ENCODE measurements at regions not wholly inside any gene's neighbourhood (a gene's known extent, or its start where the extent isn't known, plus 50 kb on each side); places are given as distances from the start of the nearest gene placed in this dataset.

GRCh38 chr9:134994926-134995791 lies 77.4 kb upstream of the FCN1 start:
- Mint-ChIP-seq H3K36me3 (ENCODE audit: unreplicated experiment) (no peaks in the 10 kb centered on the region), H3K27ac (ENCODE audit: unreplicated experiment) (no peak overlapping the region), H3K4me3 (ENCODE audit: unreplicated experiment) (no peak overlapping the region), H3K27me3 (ENCODE audit: unreplicated experiment) (no peaks in the 10 kb centered on the region), H3K9me3 (ENCODE audit: unreplicated experiment) (peaks cover 22% of the 10 kb centered on the region), H3K4me1 (ENCODE audit: unreplicated experiment) (no peaks in the 10 kb centered on the region)
- TF ChIP-seq CTCF (IDR thresholded peaks at IDR 0.05): no peak
- no peak for DNase-seq (ENCODE audit: extremely low spot score, unreplicated experiment)

- no peak overlapping the region for H3K27ac Mint-ChIP-seq (ENCODE audit: unreplicated experiment)
- no peaks in the 10 kb centered on the region for H3K4me1 Mint-ChIP-seq (ENCODE audit: unreplicated experiment)
These were observed 78.0 kb upstream of the FCN1 start for GRCh38 chr9:134995792-134996120.

GRCh38 chr9:134996591-134997530 lies 79.1 kb upstream of the FCN1 start:
- Mint-ChIP-seq H3K36me3 (ENCODE audit: unreplicated experiment) (no peaks in the 10 kb centered on the region), H3K9me3 (ENCODE audit: unreplicated experiment) (peaks cover 32% of the 10 kb centered on the region), H3K27me3 (ENCODE audit: unreplicated experiment) (no peaks in the 10 kb centered on the region), H3K4me1 (ENCODE audit: unreplicated experiment) (no peaks in the 10 kb centered on the region), H3K4me3 (ENCODE audit: unreplicated experiment) (no peak overlapping the region), H3K27ac (ENCODE audit: unreplicated experiment) (no peak overlapping the region)
- DNase-seq (ENCODE audit: extremely low spot score, unreplicated experiment): no peak
- TF ChIP-seq CTCF (IDR thresholded peaks at IDR 0.05): no peak

More at GRCh38 chr9:134995792-134996120, 78.0 kb upstream of the FCN1 start:
- Mint-ChIP-seq H3K36me3 (ENCODE audit: unreplicated experiment) (no peaks in the 10 kb centered on the region), H3K9me3 (ENCODE audit: unreplicated experiment) (peaks cover 28% of the 10 kb centered on the region), H3K27me3 (ENCODE audit: unreplicated experiment) (no peaks in the 10 kb centered on the region), H3K4me3 (ENCODE audit: unreplicated experiment) (no peak overlapping the region)
- DNase-seq (ENCODE audit: extremely low spot score, unreplicated experiment): no peak
- no peak for TF ChIP-seq CTCF (IDR thresholded peaks at IDR 0.05)

- Mint-ChIP-seq H3K27ac (ENCODE audit: unreplicated experiment) (no peak overlapping the region), H3K4me1 (ENCODE audit: unreplicated experiment) (no peaks in the 10 kb centered on the region), H3K27me3 (ENCODE audit: unreplicated experiment) (no peaks in the 10 kb centered on the region), H3K4me3 (ENCODE audit: unreplicated experiment) (no peak overlapping the region), H3K36me3 (ENCODE audit: unreplicated experiment) (no peaks in the 10 kb centered on the region), H3K9me3 (ENCODE audit: unreplicated experiment) (peaks cover 38% of the 10 kb centered on the region)
- no peak for TF ChIP-seq CTCF (IDR thresholded peaks at IDR 0.05)
- DNase-seq (ENCODE audit: extremely low spot score, unreplicated experiment): no peak
These were observed 83.0 kb upstream of the FCN1 start for GRCh38 chr9:135000647-135001245.
